ENCODE measurements at regions not wholly inside any gene's neighbourhood (a gene's known extent, or its start where the extent isn't known, plus 50 kb on each side); places are given as distances from the start of the nearest gene placed in this dataset.

DNA sequence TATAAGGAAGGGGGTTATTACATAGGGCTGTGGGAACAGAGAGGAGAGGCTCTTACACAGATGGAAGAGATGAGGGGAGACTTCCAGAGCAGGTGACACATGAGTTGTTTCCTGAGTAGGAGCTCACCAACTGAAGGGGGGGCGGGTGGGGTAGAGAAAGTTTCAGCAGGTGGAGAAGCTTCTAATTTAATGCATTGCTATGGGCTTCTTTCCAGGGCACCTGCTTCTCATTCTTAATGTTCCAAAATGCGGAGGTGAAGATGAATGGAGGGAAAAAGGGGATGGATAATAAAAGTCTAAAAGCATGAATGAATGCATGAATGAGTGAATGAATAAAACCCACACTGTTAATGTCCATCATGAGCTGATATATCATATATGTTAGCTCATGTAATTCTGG, 439.0 kb upstream of the CCL2 start:
- H3K27ac ChIP-seq = no peak overlapping the region
- ChIA-PET POLR2A (ENCODE audit: low non-redundant PET) (no interaction called here), CTCF (no interaction called here)
- DNase-seq (ENCODE audit: low spot score) = no peak
- TF ChIP-seq, protein P1, sequence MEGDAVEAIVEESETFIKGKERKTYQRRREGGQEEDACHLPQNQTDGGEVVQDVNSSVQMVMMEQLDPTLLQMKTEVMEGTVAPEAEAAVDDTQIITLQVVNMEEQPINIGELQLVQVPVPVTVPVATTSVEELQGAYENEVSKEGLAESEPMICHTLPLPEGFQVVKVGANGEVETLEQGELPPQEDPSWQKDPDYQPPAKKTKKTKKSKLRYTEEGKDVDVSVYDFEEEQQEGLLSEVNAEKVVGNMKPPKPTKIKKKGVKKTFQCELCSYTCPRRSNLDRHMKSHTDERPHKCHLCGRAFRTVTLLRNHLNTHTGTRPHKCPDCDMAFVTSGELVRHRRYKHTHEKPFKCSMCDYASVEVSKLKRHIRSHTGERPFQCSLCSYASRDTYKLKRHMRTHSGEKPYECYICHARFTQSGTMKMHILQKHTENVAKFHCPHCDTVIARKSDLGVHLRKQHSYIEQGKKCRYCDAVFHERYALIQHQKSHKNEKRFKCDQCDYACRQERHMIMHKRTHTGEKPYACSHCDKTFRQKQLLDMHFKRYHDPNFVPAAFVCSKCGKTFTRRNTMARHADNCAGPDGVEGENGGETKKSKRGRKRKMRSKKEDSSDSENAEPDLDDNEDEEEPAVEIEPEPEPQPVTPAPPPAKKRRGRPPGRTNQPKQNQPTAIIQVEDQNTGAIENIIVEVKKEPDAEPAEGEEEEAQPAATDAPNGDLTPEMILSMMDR (conservative IDR thresholded peaks at IDR 0.05; ENCODE audit: low read depth) = no peak

DNA sequence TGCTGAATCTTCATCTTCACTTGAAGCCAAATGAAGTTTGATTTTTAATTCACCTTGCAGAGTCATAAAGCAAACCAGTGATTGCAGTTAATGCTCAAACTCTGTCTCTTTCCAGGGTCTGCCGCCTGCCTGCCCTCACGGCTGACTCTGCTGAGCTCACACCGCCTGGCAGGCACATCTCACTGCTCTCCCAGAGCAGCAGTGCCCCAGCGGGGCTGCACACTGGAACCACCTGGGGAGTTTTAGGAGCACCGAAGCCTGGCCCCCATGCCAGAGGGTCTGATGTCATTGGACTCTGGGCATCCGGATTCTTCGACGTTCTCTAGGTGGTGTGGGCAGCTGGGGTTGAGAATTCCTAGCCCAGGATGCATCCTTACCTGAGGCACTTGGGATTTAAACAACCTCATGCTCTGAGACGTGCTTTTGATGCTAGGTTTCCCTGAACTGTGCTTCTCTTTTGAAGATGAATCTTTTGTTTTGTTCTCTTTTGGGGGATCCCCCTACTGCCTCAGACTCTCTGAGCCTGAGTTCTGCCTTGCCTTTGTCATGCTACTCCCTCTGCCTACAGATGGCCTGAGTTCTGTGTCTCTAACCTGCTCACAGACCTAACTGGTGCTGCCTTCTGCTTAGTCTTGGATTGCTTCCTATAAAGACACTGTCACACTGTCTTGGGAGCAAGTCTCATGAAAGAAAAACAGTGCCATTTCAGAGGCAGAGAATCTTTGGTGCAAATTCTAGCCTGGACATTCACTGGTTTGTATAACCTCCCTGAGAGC, 438.1 kb upstream of the CCL2 start:
- H3K27ac ChIP-seq = no peak overlapping the region
- ChIA-PET CTCF (no interaction called here), POLR2A (ENCODE audit: low non-redundant PET) (no interaction called here)
- no peak for DNase-seq (ENCODE audit: low spot score)
- TF ChIP-seq, protein P1 (conservative IDR thresholded peaks at IDR 0.05; ENCODE audit: low read depth) = no peak

DNA sequence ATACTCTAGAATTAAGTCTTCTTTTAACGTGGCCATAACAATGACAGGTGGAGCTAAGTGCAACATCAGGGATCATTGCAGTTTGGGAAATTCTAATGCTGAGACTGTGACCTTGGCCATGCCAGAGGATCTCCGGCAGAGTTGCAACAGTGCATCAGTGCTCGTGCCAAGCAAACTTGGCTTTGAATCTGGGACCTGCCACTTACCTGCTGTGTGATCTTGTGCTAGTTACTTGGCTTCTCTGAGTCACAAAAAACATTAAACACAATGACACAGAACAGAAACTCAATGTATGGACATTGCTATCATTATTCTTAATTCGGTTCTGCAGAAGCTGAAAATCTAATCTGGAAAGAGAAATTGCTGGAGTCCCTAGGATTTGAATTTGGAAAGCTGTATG, 435.5 kb upstream of the CCL2 start:
- DNase-seq (ENCODE audit: low spot score) = no peak
- TF ChIP-seq, protein P1 (conservative IDR thresholded peaks at IDR 0.05; ENCODE audit: low read depth) = no peak
- no peak overlapping the region for H3K27ac ChIP-seq
- CTCF ChIA-PET = no interaction called here
- POLR2A ChIA-PET (ENCODE audit: low non-redundant PET) = no interaction called here

DNA sequence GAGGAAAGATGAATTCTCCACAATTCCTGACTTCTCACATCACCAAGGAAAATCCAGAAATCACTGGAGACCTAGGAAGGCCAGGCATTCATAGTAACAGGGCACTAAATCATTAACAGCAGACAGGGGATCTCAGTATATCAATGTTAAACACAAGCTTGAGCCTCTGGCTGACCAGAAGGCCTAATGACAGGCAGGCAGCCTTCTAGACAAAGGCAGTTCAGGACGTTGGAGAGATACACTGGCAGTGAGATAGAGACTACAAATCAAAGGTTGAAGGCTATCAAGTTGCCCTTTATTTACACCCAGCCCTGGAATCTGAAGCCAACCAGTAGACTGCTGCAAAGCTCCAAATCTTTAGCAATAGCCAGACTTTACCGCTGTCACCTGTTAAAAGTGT, 422.8 kb upstream of the CCL2 start:
- no peak for DNase-seq (ENCODE audit: low spot score)
- ChIA-PET CTCF (no interaction called here), POLR2A (ENCODE audit: low non-redundant PET) (no interaction called here)
- TF ChIP-seq, protein P1 (conservative IDR thresholded peaks at IDR 0.05; ENCODE audit: low read depth) = no peak
- no peak overlapping the region for H3K27ac ChIP-seq

DNA sequence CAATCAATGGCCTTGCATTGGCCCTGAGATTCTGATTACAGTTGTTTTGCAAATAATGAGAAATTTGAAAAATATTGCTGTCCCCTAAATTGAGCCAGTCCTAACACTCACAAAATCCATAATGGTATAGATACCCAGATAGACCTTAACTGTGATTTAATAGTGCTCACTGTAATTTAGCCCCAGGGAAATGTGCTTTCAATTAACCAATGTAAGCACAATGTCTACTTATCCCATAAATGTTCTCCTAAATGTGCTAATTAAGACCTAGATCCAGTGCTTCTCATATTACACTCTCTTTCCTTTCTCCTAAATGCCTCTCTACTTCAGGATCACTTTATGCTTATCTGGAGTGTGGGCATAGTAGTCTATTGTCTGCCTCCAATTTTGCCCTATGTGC, 417.8 kb upstream of the CCL2 start:
- CTCF ChIA-PET = no interaction called here
- POLR2A ChIA-PET (ENCODE audit: low non-redundant PET) = no interaction called here
- TF ChIP-seq, protein P1 (conservative IDR thresholded peaks at IDR 0.05; ENCODE audit: low read depth) = no peak
- DNase-seq (ENCODE audit: low spot score) = no peak
- H3K27ac ChIP-seq = no peak overlapping the region

DNA sequence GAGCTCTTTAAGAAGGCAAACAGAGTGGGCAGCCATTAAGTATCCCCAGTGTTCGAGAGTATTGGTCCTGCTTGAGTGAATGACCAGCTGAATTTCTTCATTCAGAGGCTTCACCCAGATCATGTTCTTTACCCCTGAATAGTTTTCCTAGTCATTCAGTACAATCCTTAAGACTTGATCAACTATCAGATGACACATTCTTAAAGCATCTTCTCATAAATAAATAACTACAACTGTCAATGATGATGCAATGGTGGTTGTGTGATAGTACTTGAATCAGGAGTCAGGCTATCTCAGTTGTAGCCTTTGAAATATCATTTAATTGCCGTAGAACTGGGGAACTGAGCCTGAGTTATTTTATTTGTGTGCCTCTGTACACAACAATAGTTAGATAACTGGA, 416.8 kb upstream of the CCL2 start:
- no peak overlapping the region for H3K27ac ChIP-seq
- CTCF ChIA-PET = no interaction called here
- peak; percentile 3 for DNase-seq (ENCODE audit: low spot score)
- TF ChIP-seq, protein P1 (conservative IDR thresholded peaks at IDR 0.05; ENCODE audit: low read depth) = no peak
- POLR2A ChIA-PET (ENCODE audit: low non-redundant PET) = no interaction called here
